ENCODE measurements at regions not wholly inside any gene's neighbourhood (a gene's known extent, or its start where the extent isn't known, plus 50 kb on each side); places are given as distances from the start of the nearest gene placed in this dataset.

GRCh38 chr20:61170496-61171320 lies 81.4 kb upstream of the CDH4 start:
- no peak for DNase-seq

GRCh38 chr20:61173267-61173666 lies 78.8 kb upstream of the CDH4 start:
- DNase-seq = no peak
- Mint-ChIP-seq H3K27ac (no peak overlapping the region), H3K9me3 (peaks cover 0 to 4% (median 0%) of the 10 kb centered on the region in 6 donors), H3K36me3 (no peaks in the 10 kb centered on the region), H3K4me3 (no peak overlapping the region), H3K27me3 (ENCODE audit: low read depth in 3 of 3) (peaks cover 0 to 4% (median 3%) of the 10 kb centered on the region in 3 donors), H3K4me1 (no peaks in the 10 kb centered on the region)

More at GRCh38 chr20:61170496-61171320, 81.4 kb upstream of the CDH4 start:
- Mint-ChIP-seq H3K4me1 (no peaks in the 10 kb centered on the region), H3K27me3 (ENCODE audit: low read depth in 3 of 3) (peaks cover 0 to 4% (median 2%) of the 10 kb centered on the region in 3 donors), H3K4me3 (no peak overlapping the region), H3K9me3 (peaks cover 0 to 4% (median 0%) of the 10 kb centered on the region in 6 donors), H3K36me3 (no peaks in the 10 kb centered on the region), H3K27ac (no peak overlapping the region)

- Mint-ChIP-seq H3K36me3 (no peaks in the 10 kb centered on the region), H3K27ac (no peak overlapping the region)
Measured at GRCh38 chr20:61173961-61174725, 77.9 kb upstream of the CDH4 start.

GRCh38 chr20:61176874-61177273 lies 75.2 kb upstream of the CDH4 start:
- H3K27me3 Mint-ChIP-seq (ENCODE audit: low read depth in 3 of 3) = peaks cover 0 to 4% (median 3%) of the 10 kb centered on the region in 3 donors

More at GRCh38 chr20:61173961-61174725, 77.9 kb upstream of the CDH4 start:
- Mint-ChIP-seq H3K27me3 (ENCODE audit: low read depth in 3 of 3) (peaks cover 0 to 4% (median 3%) of the 10 kb centered on the region in 3 donors), H3K4me3 (no peak overlapping the region), H3K4me1 (no peaks in the 10 kb centered on the region), H3K9me3 (peaks cover 0 to 4% (median 0%) of the 10 kb centered on the region in 6 donors)
- DNase-seq = no peak

GRCh38 chr20:61178551-61179071 lies 73.5 kb upstream of the CDH4 start:
- Mint-ChIP-seq H3K4me1 (no peaks in the 10 kb centered on the region), H3K27ac (no peak overlapping the region), H3K4me3 (no peak overlapping the region), H3K36me3 (no peaks in the 10 kb centered on the region), H3K9me3 (no peaks in the 10 kb centered on the region), H3K27me3 (ENCODE audit: low read depth in 3 of 3) (peaks cover 0 to 4% (median 3%) of the 10 kb centered on the region in 3 donors)
- no peak for DNase-seq

More at GRCh38 chr20:61176874-61177273, 75.2 kb upstream of the CDH4 start:
- no peaks in the 10 kb centered on the region for H3K9me3 Mint-ChIP-seq
- no peak overlapping the region for H3K4me3 Mint-ChIP-seq
- H3K4me1 Mint-ChIP-seq = no peaks in the 10 kb centered on the region
- H3K27ac Mint-ChIP-seq = no peak overlapping the region
- H3K36me3 Mint-ChIP-seq = no peaks in the 10 kb centered on the region
- DNase-seq = no peak

GRCh38 chr20:61184194-61184593 lies 67.9 kb upstream of the CDH4 start:
- no peaks in the 10 kb centered on the region for H3K4me1 Mint-ChIP-seq
- H3K4me3 Mint-ChIP-seq = no peak overlapping the region
- no peak overlapping the region for H3K27ac Mint-ChIP-seq
- H3K27me3 Mint-ChIP-seq (ENCODE audit: low read depth in 3 of 3) = peaks cover 2 to 9% (median 4%) of the 10 kb centered on the region in 3 donors
- H3K9me3 Mint-ChIP-seq = no peaks in the 10 kb centered on the region
- no peaks in the 10 kb centered on the region for H3K36me3 Mint-ChIP-seq
- no peak for DNase-seq

- no peak for DNase-seq
- Mint-ChIP-seq H3K4me1 (no peaks in the 10 kb centered on the region), H3K9me3 (no peaks in the 10 kb centered on the region), H3K27ac (no peak overlapping the region), H3K4me3 (no peak overlapping the region), H3K36me3 (no peaks in the 10 kb centered on the region), H3K27me3 (ENCODE audit: low read depth in 3 of 3) (peaks cover 2 to 7% (median 4%) of the 10 kb centered on the region in 3 donors)
Measured at GRCh38 chr20:61185181-61185580, 66.9 kb upstream of the CDH4 start.

- H3K27ac Mint-ChIP-seq = no peak overlapping the region
- no peak overlapping the region for H3K4me3 Mint-ChIP-seq
- no peaks in the 10 kb centered on the region for H3K36me3 Mint-ChIP-seq
- H3K9me3 Mint-ChIP-seq = no peaks in the 10 kb centered on the region
- DNase-seq = no peak
- H3K27me3 Mint-ChIP-seq (ENCODE audit: low read depth in 3 of 3) = peaks cover 2 to 6% (median 6%) of the 10 kb centered on the region in 3 donors
- no peaks in the 10 kb centered on the region for H3K4me1 Mint-ChIP-seq
Measured at GRCh38 chr20:61185841-61186601, 66.0 kb upstream of the CDH4 start.

- Mint-ChIP-seq H3K9me3 (no peaks in the 10 kb centered on the region), H3K27ac (no peak overlapping the region), H3K36me3 (no peaks in the 10 kb centered on the region), H3K4me1 (no peaks in the 10 kb centered on the region), H3K27me3 (ENCODE audit: low read depth in 3 of 3) (peaks cover 2 to 6% (median 6%) of the 10 kb centered on the region in 3 donors), H3K4me3 (no peak overlapping the region)
- no peak for DNase-seq
Measured at GRCh38 chr20:61186771-61187472, 65.1 kb upstream of the CDH4 start.

GRCh38 chr20:61189534-61189933 lies 62.5 kb upstream of the CDH4 start:
- Mint-ChIP-seq H3K27me3 (ENCODE audit: low read depth in 3 of 3) (peaks cover 2 to 9% (median 7%) of the 10 kb centered on the region in 3 donors), H3K4me3 (no peak overlapping the region), H3K4me1 (no peaks in the 10 kb centered on the region), H3K27ac (no peak overlapping the region), H3K9me3 (no peaks in the 10 kb centered on the region), H3K36me3 (no peaks in the 10 kb centered on the region)
- no peak for DNase-seq

GRCh38 chr20:61191096-61191495 lies 61.0 kb upstream of the CDH4 start:
- Mint-ChIP-seq H3K4me3 (no peak overlapping the region), H3K9me3 (no peaks in the 10 kb centered on the region), H3K4me1 (no peaks in the 10 kb centered on the region), H3K27ac (no peak overlapping the region), H3K27me3 (ENCODE audit: low read depth in 3 of 3) (peaks cover 4 to 11% (median 7%) of the 10 kb centered on the region in 3 donors), H3K36me3 (no peaks in the 10 kb centered on the region)
- DNase-seq = no peak

- no peak overlapping the region for H3K27ac Mint-ChIP-seq
- no peak for DNase-seq
- no peaks in the 10 kb centered on the region for H3K36me3 Mint-ChIP-seq
- peaks cover 3 to 10% (median 6%) of the 10 kb centered on the region in 3 donors for H3K27me3 Mint-ChIP-seq (ENCODE audit: low read depth in 3 of 3)
- peaks cover 0 to 3% (median 0%) of the 10 kb centered on the region in 6 donors for H3K9me3 Mint-ChIP-seq
- H3K4me1 Mint-ChIP-seq = no peaks in the 10 kb centered on the region
- H3K4me3 Mint-ChIP-seq = no peak overlapping the region
Measured at GRCh38 chr20:61192337-61192950, 59.6 kb upstream of the CDH4 start.

All from immature natural killer cell (primary cell).